SK-N-SH (cell line): ENCODE measurements at regions not wholly inside any gene's neighbourhood (a gene's known extent, or its start where the extent isn't known, plus 50 kb on each side); places are given as distances from the start of the nearest gene placed in this dataset.

Experiments used
- CTCF ChIA-PET: fragments of 300-600, 350-600 bp; formaldehyde crosslinking; extraction: SDS; loops from one replicate; lab custom pipeline; 2021; lab: Yijun Ruan, JAX
- POLR2A ChIA-PET: fragments of 350-600 bp; sonication (Branson Sonifier 250); formaldehyde crosslinking; extraction: SDS; loops from one replicate; lab custom pipeline; 2020; ENCODE audit warnings: antibody characterized with exemption, inconsistent platforms; lab: Yijun Ruan, JAX
- DNase-seq: peaks from one replicate; pipeline ENCODE4 v3.0.0; 2012
- H2AFZ ChIP-seq: fragments of 200-600 bp; sonication (generic); 2 replicates; pipeline ENCODE4 v1.8.1; 2016; ENCODE audit warnings: antibody characterized with exemption, mild to moderate bottlenecking, low read depth
- H3F3A ChIP-seq: fragments of 200-600 bp; sonication (generic); replicated peaks from 2 replicates; pipeline ENCODE3; 2016; ENCODE audit warnings: antibody characterized with exemption, mild to moderate bottlenecking; ENCODE audit not compliant: insufficient read depth
- H3K27ac ChIP-seq, 2 experiments: fragments of 200-500 bp in 1 of 2; fragments of 200-600 bp in 1 of 2; sonication (Bioruptor generic) in 1 of 2; sonication (generic), shearing (Covaris generic) in 1 of 2; 2 replicates each; pipeline versions ENCODE4 v1.5.1 to v1.6.1; 2014 to 2016; ENCODE audit warnings: low read depth in 2 of 2, inconsistent platforms in 1 of 2, low read length in 1 of 2, mild to moderate bottlenecking in 1 of 2, mixed read lengths in 1 of 2
- H3K27me3 ChIP-seq: fragments of 200-600 bp; sonication (generic), shearing (Covaris generic); 2 replicates; pipeline ENCODE4 v1.6.1; 2016; ENCODE audit warnings: mixed run types; ENCODE audit not compliant: insufficient read depth
- H3K36me3 ChIP-seq, 2 experiments: fragments of 200-500 bp in 1 of 2; fragments of 200-600 bp in 1 of 2; sonication (Bioruptor generic) in 1 of 2; sonication (generic) in 1 of 2; replicated peaks in 1 of 2; 2 replicates each; pipeline versions ENCODE3 to v1.5.1; 2014 to 2016; ENCODE audit warnings: low read length in 1 of 2, mild to moderate bottlenecking in 1 of 2; ENCODE audit not compliant: insufficient read depth in 2 of 2, control insufficient read depth in 1 of 2
- H3K4me1 ChIP-seq, 2 experiments: fragments of 200-500 bp in 1 of 2; fragments of 200-600 bp in 1 of 2; sonication (Bioruptor generic) in 1 of 2; sonication (generic), shearing (Covaris generic) in 1 of 2; 2 replicates each; pipeline versions ENCODE4 v1.5.1 to v1.6.1; 2014 to 2016; ENCODE audit warnings: low read depth in 1 of 2, low read length in 1 of 2, mixed run types in 1 of 2; ENCODE audit not compliant: insufficient read depth in 2 of 2, control insufficient read depth in 1 of 2
- H3K4me2 ChIP-seq: fragments of 200-600 bp; sonication (generic), shearing (Covaris generic); 2 replicates; pipeline ENCODE4 v1.6.1; 2017; ENCODE audit warnings: mixed run types
- H3K4me3 ChIP-seq, 2 experiments: fragments of 200-500 bp in 1 of 2; fragments of 200-600 bp in 1 of 2; sonication (Bioruptor generic) in 1 of 2; sonication (generic), shearing (Covaris generic) in 1 of 2; 2 replicates each; pipeline versions ENCODE4 v1.5.1 to v1.8.1; 2014 to 2016; ENCODE audit warnings: low read depth in 2 of 2, inconsistent platforms in 1 of 2, low read length in 1 of 2, mild to moderate bottlenecking in 1 of 2, mixed read lengths in 1 of 2, moderate library complexity in 1 of 2
- H3K79me2 ChIP-seq: fragments of 200-600 bp; sonication (generic); 2 replicates; pipeline ENCODE4 v1.8.1; 2017; ENCODE audit warnings: mild to moderate bottlenecking; ENCODE audit not compliant: insufficient read depth
- H3K9ac ChIP-seq: fragments of 200-600 bp; sonication (generic); 2 replicates; pipeline ENCODE4 v1.6.1; 2017; ENCODE audit warnings: mixed run types
- H3K9me2 ChIP-seq: fragments of 200-600 bp; sonication (generic); 2 replicates; pipeline ENCODE4 v1.6.1; 2017; ENCODE audit warnings: mixed run types
- H3K9me3 ChIP-seq: fragments of 200-600 bp; sonication (generic); 2 replicates; pipeline ENCODE4 v1.6.1; 2017; ENCODE audit warnings: mixed run types, mild to moderate bottlenecking, moderate library complexity
- H4K20me1 ChIP-seq: fragments of 200-600 bp; sonication (generic); 2 replicates; pipeline ENCODE4 v1.6.1; 2017; ENCODE audit warnings: mild to moderate bottlenecking, mixed run types; ENCODE audit not compliant: insufficient read depth
- ELF1 ChIP-seq: IDR thresholded peaks from 2 replicates; pipeline ENCODE4 v1.4.0; 2012
- FOSL2 ChIP-seq: IDR thresholded peaks from 2 replicates; pipeline ENCODE4 v1.4.0; 2012; ENCODE audit warnings: low read depth, mild to moderate bottlenecking, moderate library complexity, borderline replicate concordance
- FOXJ3 ChIP-seq: sonication (generic); formaldehyde crosslinking; IDR thresholded peaks from 2 replicates; pipeline ENCODE4 v1.5.1; 2020; ENCODE audit warnings: mild to moderate bottlenecking, missing genetic modification reagents
- GABPA ChIP-seq: IDR thresholded peaks from 2 replicates; pipeline ENCODE4 v1.4.0; 2012; ENCODE audit warnings: low read depth, mild to moderate bottlenecking
- GATA2 ChIP-seq: sonication (generic); formaldehyde crosslinking; IDR thresholded peaks from 2 replicates; pipeline ENCODE4 v1.5.0; 2020; ENCODE audit warnings: mild to moderate bottlenecking, missing genetic modification reagents
- IRF3 ChIP-seq: fragments of 150-350 bp; IDR thresholded peaks from 2 replicates; pipeline ENCODE4 v1.6.1; 2016; ENCODE audit warnings: mild to moderate bottlenecking, low read depth, low read length
- MXI1 ChIP-seq: IDR thresholded peaks from 2 replicates; pipeline ENCODE4 v1.6.1; 2012; ENCODE audit warnings: mild to moderate bottlenecking, low read depth, low read length, improper control_type of control experiment
- NFIC ChIP-seq: IDR thresholded peaks from 2 replicates; pipeline ENCODE4 v1.4.0; 2012; ENCODE audit warnings: borderline replicate concordance
- PBX3 ChIP-seq: IDR thresholded peaks from 2 replicates; pipeline ENCODE4; 2012
- POLR2AphosphoS5 ChIP-seq: IDR thresholded peaks from 2 replicates; pipeline ENCODE4 v1.6.1; 2012; ENCODE audit warnings: low read depth, low read length
- RAD21 ChIP-seq: IDR thresholded peaks from 2 replicates; pipeline ENCODE4 v1.6.1; 2012; ENCODE audit warnings: mild to moderate bottlenecking, low read length
- RCOR1 ChIP-seq: fragments of 150-350 bp; IDR thresholded peaks from 2 replicates; pipeline ENCODE4 v1.6.1; 2017; ENCODE audit warnings: antibody characterized with exemption, low read length
- REST ChIP-seq: IDR thresholded peaks from 2 replicates; pipeline ENCODE4 v1.6.1; 2012; ENCODE audit warnings: mild to moderate bottlenecking, low read depth, low read length, moderate library complexity
- RXRA ChIP-seq: IDR thresholded peaks from 2 replicates; pipeline ENCODE4 v1.4.0; 2012; ENCODE audit warnings: low read depth, mild to moderate bottlenecking, borderline replicate concordance
- TCF12 ChIP-seq: IDR thresholded peaks from 2 replicates; pipeline ENCODE4 v1.4.0; 2012
- TEAD4 ChIP-seq: IDR thresholded peaks from 2 replicates; pipeline ENCODE4 v1.4.0; 2012; ENCODE audit warnings: mild to moderate bottlenecking, borderline replicate concordance; ENCODE audit not compliant: insufficient read depth
- USF2 ChIP-seq: fragments of 150-350 bp; IDR thresholded peaks from 2 replicates; pipeline ENCODE4 v1.6.1; 2017; ENCODE audit warnings: antibody characterized with exemption, low read length, low read depth, borderline replicate concordance
- WGBS: methylation state at CpG from one replicate; pipeline ENCODE4 v1.1.6; 2017; ENCODE audit warnings: low lambda C conversion rate; 5-methylcytosine and 5-hydroxymethylcytosine counted together

GRCh38 chr18:24914685-24915084 lies 437.3 kb downstream of the ZNF521 start:
- DNase-seq = no peak
- H3K27me3 ChIP-seq = peaks cover 9% of the 10 kb centered on the region; the same call in 1 of the 2 replicates
- H3K9me2 ChIP-seq = no peaks in the 10 kb centered on the region
- peaks cover 0 to 11% of the 10 kb centered on the region in 2 experiments; a peak in 1 of 4 replicates for H3K4me1 ChIP-seq
- H4K20me1 ChIP-seq = no peaks in the 10 kb centered on the region
- ChIA-PET CTCF (no interaction called here), POLR2A (no interaction called here)
- H3K27ac ChIP-seq = no peak overlapping the region
- no peaks in the 10 kb centered on the region for H3K79me2 ChIP-seq
- no peak overlapping the region for H3K4me2 ChIP-seq
- no peak overlapping the region for H3K4me3 ChIP-seq
- TF ChIP-seq RAD21 (no peak), NFIC (no peak), RCOR1 (no peak), USF2 (no peak), FOSL2 (no peak), IRF3 (no peak), RXRA (no peak), PBX3 (no peak), TCF12 (no peak), GABPA (no peak), TEAD4 (no peak), GATA2 (CRISPR knock-in tag) (no peak), MXI1 (no peak), POLR2AphosphoS5 (no peak), ELF1 (no peak), REST (no peak), FOXJ3 (CRISPR knock-in tag) (no peak)
- H3K9ac ChIP-seq = no peak overlapping the region
- WGBS = 72% methylated on average over 8 of the region's 8 CpGs
- H3F3A ChIP-seq = no peaks in the 10 kb centered on the region
- no peak overlapping the region for H2AFZ ChIP-seq
- no peaks in the 10 kb centered on the region for H3K9me3 ChIP-seq
- H3K36me3 ChIP-seq = no peaks in the 10 kb centered on the region
